A549 (cell line): ENCODE measurements at regions not wholly inside any gene's neighbourhood (a gene's known extent, or its start where the extent isn't known, plus 50 kb on each side); places are given as distances from the start of the nearest gene placed in this dataset.

ENCODE experiments used
- ATAC-seq, 2 experiments: fragments of 200-7000 bp in 1 of 2; fragments of >200 bp in 1 of 2; cut with Nextera tagmentation in 1 of 2; cut with Tn5 transposase in 1 of 2; 3 replicates each; pipeline versions ENCODE4 v1.8.0 to v1.9.1; 2018 to 2020; ENCODE audit warnings: mild to moderate bottlenecking in 1 of 2, moderate library complexity in 1 of 2
- CTCF ChIA-PET: fragments of 300-600 bp; sonication (Branson Sonifier 250); formaldehyde crosslinking; extraction: SDS; loops from one replicate; lab custom pipeline; 2021; ENCODE audit warnings: antibody characterized with exemption, inconsistent platforms; lab: Yijun Ruan, JAX
- POLR2A ChIA-PET: fragments of 350-600 bp; formaldehyde crosslinking; extraction: SDS; loops from one replicate; lab custom pipeline; 2021; ENCODE audit warnings: antibody characterized with exemption, inconsistent platforms; lab: Yijun Ruan, JAX
- DNase-seq, 2 experiments: peaks; one replicate each; pipeline versions ENCODE4 v3.0.0 to v3.0.0-alpha.2; 2011 to 2016; ENCODE audit warnings: low read depth in 1 of 2, low spot score in 1 of 2
- FAIRE-seq: peaks from 2 replicates; lab custom pipeline; 2011; peaks lifted over from hg19 to GRCh38; lab: Jason Lieb, UNC
- H3K27ac ChIP-seq, 2 experiments: fragments of >200 bp; sonication (Bioruptor Twin); formaldehyde crosslinking; 3 replicates each; pipeline ENCODE4 v1.5.1; 2016 to 2017
- H3K4me1 ChIP-seq: fragments of >200 bp; sonication (Bioruptor Twin); formaldehyde crosslinking; 3 replicates; pipeline ENCODE4 v1.6.1; 2016
- H3K4me2 ChIP-seq: fragments of >200 bp; sonication (Bioruptor Twin); formaldehyde crosslinking; 3 replicates; pipeline ENCODE4 v1.6.1; 2016
- H3K4me3 ChIP-seq: fragments of >200 bp; sonication (Bioruptor Twin); formaldehyde crosslinking; 3 replicates; pipeline ENCODE4 v1.5.1; 2016
- H3K9me3 ChIP-seq: fragments of >200 bp; sonication (Bioruptor Twin); formaldehyde crosslinking; 3 replicates; pipeline ENCODE4 v1.6.1; 2016
- ATOH8 ChIP-seq: fragments of 250-450 bp; sonication (Bioruptor Pico); IDR thresholded peaks from 2 replicates; pipeline ENCODE4 v1.5.0; 2020; ENCODE audit warnings: low read depth, mild to moderate bottlenecking, moderate library complexity
- CBX2 ChIP-seq: fragments of 200-600 bp; sonication (generic); IDR thresholded peaks from 2 replicates; pipeline ENCODE4 v1.6.1; 2016; ENCODE audit warnings: low read depth, mild to moderate bottlenecking, borderline replicate concordance
- CTCF ChIP-seq: fragments of >200 bp; sonication (Bioruptor Twin); formaldehyde crosslinking; IDR thresholded peaks from 3 replicates; pipeline ENCODE4 v1.5.1; 2016
- EHMT2 ChIP-seq: fragments of 200-600 bp; sonication (generic); IDR thresholded peaks from 2 replicates; pipeline ENCODE4 v1.6.1; 2016; ENCODE audit warnings: antibody characterized with exemption, low read depth, mild to moderate bottlenecking, moderate library complexity
- ESRRA ChIP-seq: fragments of 150-350 bp; IDR thresholded peaks from 2 replicates; pipeline ENCODE4 v1.6.1; 2014; ENCODE audit warnings: mild to moderate bottlenecking, low read length, borderline replicate concordance
- HDAC2 ChIP-seq: fragments of 200-600 bp; sonication (generic); IDR thresholded peaks from 2 replicates; pipeline ENCODE4 v1.6.1; 2016
- HES2 ChIP-seq: fragments of >200 bp; sonication (Bioruptor Twin); formaldehyde crosslinking; IDR thresholded peaks from 2 replicates; pipeline ENCODE4 v1.6.1; 2016
- HMGXB4 ChIP-seq: fragments of 250-450 bp; sonication (Bioruptor Pico); IDR thresholded peaks from 2 replicates; pipeline ENCODE4 v1.5.0; 2021; ENCODE audit warnings: mild to moderate bottlenecking, moderate library complexity, borderline replicate concordance
- JUNB ChIP-seq: fragments of >200 bp; sonication (Bioruptor Twin); formaldehyde crosslinking; IDR thresholded peaks from 2 replicates; pipeline ENCODE4 v1.6.1; 2016
- KDM1A ChIP-seq: fragments of 200-600 bp; sonication (generic); IDR thresholded peaks from 2 replicates; pipeline ENCODE4 v1.6.1; 2016; ENCODE audit warnings: low read depth, mild to moderate bottlenecking
- MAFK ChIP-seq: fragments of 450-650 bp; IDR thresholded peaks from 2 replicates; pipeline ENCODE4 v1.6.1; 2014; ENCODE audit not compliant: partially characterized antibody
- PBX3 ChIP-seq: IDR thresholded peaks from 2 replicates; pipeline ENCODE4 v1.6.1; 2012
- RAD21 ChIP-seq, 2 experiments: fragments of >200 bp in 1 of 2; sonication (Bioruptor Twin) in 1 of 2; formaldehyde crosslinking in 1 of 2; IDR thresholded peaks in 1 of 2; conservative IDR thresholded peaks in 1 of 2; 2 replicates in 1 of 2; 3 replicates in 1 of 2; pipeline ENCODE4 v1.6.1; 2012 to 2018; ENCODE audit warnings: inconsistent platforms in 1 of 2
- REST ChIP-seq: fragments of 200-600 bp; sonication (generic); IDR thresholded peaks from 2 replicates; pipeline ENCODE4 v1.6.1; 2016; ENCODE audit warnings: antibody characterized with exemption, mild to moderate bottlenecking, moderate library complexity
- TFCP2L1 ChIP-seq: fragments of 250-450 bp; sonication (Bioruptor Pico); IDR thresholded peaks from 2 replicates; pipeline ENCODE4 v1.5.0; 2021; ENCODE audit warnings: mild to moderate bottlenecking
- ZSCAN20 ChIP-seq: fragments of 250-450 bp; sonication (Bioruptor Pico); IDR thresholded peaks from 2 replicates; pipeline ENCODE4 v1.8.0; 2022; ENCODE audit warnings: mild to moderate bottlenecking, moderate library complexity
- WGBS: methylation state at CpG from one replicate; pipeline ENCODE4 v1.1.6; 2017; ENCODE audit errors: missing lambda C conversion rate; 5-methylcytosine and 5-hydroxymethylcytosine counted together

GRCh38 chr6:100990070-100990469 is 108.9 kb upstream of the ASCC3 start:
- CTCF ChIA-PET: no interaction called here
- FAIRE-seq: no peak
- H3K4me3 ChIP-seq: no peak overlapping the region

GRCh38 chr6:100996409-100996808 is 115.3 kb upstream of the ASCC3 start:
- ChIA-PET POLR2A (no interaction called here), CTCF (no interaction called here)
- Histone ChIP-seq H3K4me2 (no peak overlapping the region), H3K4me1 (no peaks in the 10 kb centered on the region), H3K4me3 (no peak overlapping the region), H3K27ac (no peak overlapping the region), H3K9me3 (no peaks in the 10 kb centered on the region)
- FAIRE-seq (no peak), ATAC-seq (no peak), DNase-seq (no peak)
- no peak for TF ChIP-seq ESRRA
- TF ChIP-seq CBX2: no peak
- no peak for TF ChIP-seq REST
- no peak for TF ChIP-seq KDM1A
- TF ChIP-seq MAFK: no peak
- no peak for TF ChIP-seq JUNB
- no peak for TF ChIP-seq TFCP2L1
- no peak for TF ChIP-seq HMGXB4 (CRISPR knock-in tag)
- TF ChIP-seq ATOH8 (CRISPR knock-in tag): no peak

More at GRCh38 chr6:100990070-100990469, 108.9 kb upstream of the ASCC3 start:
- no peak for ATAC-seq
- H3K27ac ChIP-seq: no peak overlapping the region
- no peak for DNase-seq
- POLR2A ChIA-PET: no interaction called here
- H3K4me2 ChIP-seq: no peak overlapping the region
- H3K9me3 ChIP-seq: no peaks in the 10 kb centered on the region
- WGBS: 6% methylated on average over 1 of the region's 1 CpG
- H3K4me1 ChIP-seq: no peaks in the 10 kb centered on the region
- no peak for TF ChIP-seq HDAC2
- no peak for TF ChIP-seq CTCF
- no peak for TF ChIP-seq HES2
- TF ChIP-seq RAD21 (conservative IDR thresholded peaks at IDR 0.05 in 1 of 2, IDR thresholded peaks at IDR 0.05 in 1 of 2): no peak
- TF ChIP-seq EHMT2: no peak
- no peak for TF ChIP-seq PBX3
- no peak for TF ChIP-seq ZSCAN20 (CRISPR knock-in tag)
- TF ChIP-seq HMGXB4 (CRISPR knock-in tag): no peak
- TF ChIP-seq JUNB: no peak
- TF ChIP-seq KDM1A: no peak
- TF ChIP-seq, all 56 proteins: peak for 0
